H1 (cell line): ENCODE measurements at regions not wholly inside any gene's neighbourhood (a gene's known extent, or its start where the extent isn't known, plus 50 kb on each side); places are given as distances from the start of the nearest gene placed in this dataset.

Experiments used
- BACH1 ChIP-seq: IDR thresholded peaks from 2 replicates; pipeline ENCODE4 v1.6.1; 2012; ENCODE audit warnings: low read length, improper control_type of control experiment
- CEBPB ChIP-seq: IDR thresholded peaks from 2 replicates; pipeline ENCODE4 v1.6.1; 2012; ENCODE audit warnings: low read depth, low read length
- CREB1 ChIP-seq: IDR thresholded peaks from 2 replicates; pipeline ENCODE4 v1.6.1; 2012; ENCODE audit warnings: inconsistent platforms
- GABPA ChIP-seq: IDR thresholded peaks from 2 replicates; pipeline ENCODE4 v1.6.1; 2011; ENCODE audit warnings: mild to moderate bottlenecking, low read length, moderate library complexity, borderline replicate concordance; ENCODE audit not compliant: insufficient read depth
- NRF1 ChIP-seq: IDR thresholded peaks from 2 replicates; pipeline ENCODE4 v1.6.1; 2011; ENCODE audit warnings: mild to moderate bottlenecking, low read depth, low read length, improper control_type of control experiment
- TCF12 ChIP-seq: IDR thresholded peaks from 2 replicates; pipeline ENCODE4 v1.6.1; 2011; ENCODE audit warnings: low read depth, mild to moderate bottlenecking, low read length

DNA sequence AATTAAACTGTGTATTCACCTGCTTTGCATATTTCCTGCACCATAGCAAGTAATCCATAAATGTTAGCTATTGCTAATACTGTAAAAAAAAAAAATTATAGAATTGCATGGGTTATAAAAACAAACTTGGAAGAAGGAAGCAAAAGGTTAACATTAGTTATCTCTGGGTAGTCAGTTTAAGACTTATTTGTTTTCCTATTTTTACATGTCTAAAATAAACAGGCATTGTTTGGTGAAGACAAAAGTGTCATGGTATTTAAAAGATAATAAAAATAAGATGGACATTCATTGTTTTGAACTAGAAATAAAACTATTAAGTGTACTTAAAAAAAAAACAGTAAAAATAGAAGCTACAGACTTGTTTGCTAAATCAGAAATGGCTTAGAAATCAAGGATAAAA is 313.8 kb downstream of the SOX9 start (continued):
- TF ChIP-seq TCF12, result no peak
- no peak for TF ChIP-seq CREB1
- no peak for TF ChIP-seq NRF1
- TF ChIP-seq CEBPB, result no peak
- TF ChIP-seq BACH1, result no peak
- no peak for TF ChIP-seq GABPA
